Neural crest cell (in vitro differentiated cells): ENCODE measurements at regions not wholly inside any gene's neighbourhood (a gene's known extent, or its start where the extent isn't known, plus 50 kb on each side); places are given as distances from the start of the nearest gene placed in this dataset.

Experiments used
- DNase-seq: peaks from one replicate; pipeline ENCODE4 v3.0.0; 2021; ENCODE audit warnings: low read depth, mixed read lengths, low spot score
- H3K27ac Mint-ChIP-seq: one replicate; pipeline ENCODE4 v1.8.0; 2021; ENCODE audit warnings: mild to moderate bottlenecking, mixed read lengths; ENCODE audit not compliant: unreplicated experiment
- H3K27me3 Mint-ChIP-seq: 2 replicates; pipeline ENCODE4 v1.8.0; 2021; ENCODE audit warnings: low read depth, mild to moderate bottlenecking, mixed read lengths
- H3K36me3 Mint-ChIP-seq: 2 replicates; pipeline ENCODE4 v1.8.0; 2021; ENCODE audit warnings: low read depth, mild to moderate bottlenecking, mixed read lengths
- H3K4me1 Mint-ChIP-seq: 2 replicates; pipeline ENCODE4 v1.8.0; 2021; ENCODE audit warnings: mixed read lengths
- H3K4me3 Mint-ChIP-seq: one replicate; pipeline ENCODE4 v1.8.0; 2021; ENCODE audit warnings: mild to moderate bottlenecking, mixed read lengths
- H3K9me3 Mint-ChIP-seq: 2 replicates; pipeline ENCODE4 v1.8.0; 2021; ENCODE audit warnings: mixed read lengths
- CTCF ChIP-seq: fragments of 200-600 bp; sonication (generic); conservative IDR thresholded peaks from 2 replicates; pipeline ENCODE4 v1.5.0; 2021; ENCODE audit warnings: antibody characterized with exemption, mild to moderate bottlenecking

- Mint-ChIP-seq H3K36me3 (no peaks in the 10 kb centered on the region), H3K4me3 (no peak overlapping the region), H3K4me1 (peaks cover 14% of the 10 kb centered on the region), H3K9me3 (peaks cover 8% of the 10 kb centered on the region), H3K27me3 (no peaks in the 10 kb centered on the region), H3K27ac (no peak overlapping the region)
- TF ChIP-seq CTCF = no peak
- no peak for DNase-seq
Observed at GRCh38 chr10:118978316-118978997, 51.1 kb upstream of the NANOS1 start.

- Mint-ChIP-seq H3K4me1 (peaks cover 15% of the 10 kb centered on the region), H3K27ac (no peak overlapping the region), H3K9me3 (peaks cover 7% of the 10 kb centered on the region), H3K4me3 (no peak overlapping the region), H3K36me3 (no peaks in the 10 kb centered on the region), H3K27me3 (no peaks in the 10 kb centered on the region)
- DNase-seq = no peak
- TF ChIP-seq CTCF = no peak
Observed at GRCh38 chr10:118978998-118979350, 50.5 kb upstream of the NANOS1 start.

GRCh38 chr10:118979661-118980060 lies 49.9 kb upstream of the NANOS1 start:
- Mint-ChIP-seq H3K27ac (no peak overlapping the region), H3K27me3 (no peaks in the 10 kb centered on the region), H3K4me3 (no peak overlapping the region), H3K4me1 (peaks cover 15% of the 10 kb centered on the region), H3K9me3 (peaks cover 6% of the 10 kb centered on the region), H3K36me3 (peaks cover 3% of the 10 kb centered on the region)
- DNase-seq = no peak
- TF ChIP-seq CTCF = no peak
